ENCODE measurements at regions not wholly inside any gene's neighbourhood (a gene's known extent, or its start where the extent isn't known, plus 50 kb on each side); places are given as distances from the start of the nearest gene placed in this dataset.
"Not testable (repeated sequence)": the region's sequence is repeated elsewhere in the genome, so short reads cannot be mapped to it uniquely, and the experiment has no call there.

DNA sequence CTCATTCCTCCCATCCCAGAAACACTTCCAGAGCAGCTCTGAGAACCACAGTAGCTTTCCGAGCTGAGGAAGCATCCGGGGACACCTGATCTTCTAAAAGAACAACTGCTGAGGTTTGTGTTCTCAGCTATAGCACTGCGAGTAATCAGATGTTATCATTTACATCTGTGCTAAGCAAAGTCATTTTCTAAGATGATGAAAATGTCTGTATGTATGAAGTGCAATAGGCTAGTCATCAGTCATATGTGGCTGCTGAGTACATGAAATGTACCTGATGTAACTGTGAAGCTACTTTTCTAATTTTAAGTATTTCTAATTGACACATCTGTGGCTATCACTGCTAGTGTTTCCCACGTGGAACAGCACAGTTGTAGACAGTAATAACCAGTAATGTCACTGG is 582.0 kb downstream of the RPIA start:
- TF ChIP-seq POLR2A (IDR thresholded peaks at IDR 0.05; ENCODE audit: low read length); GATA1 (IDR thresholded peaks at IDR 0.05; ENCODE audit: low read depth, low read length): not testable (repeated sequence)
